ENCODE measurements at regions not wholly inside any gene's neighbourhood (a gene's known extent, or its start where the extent isn't known, plus 50 kb on each side); places are given as distances from the start of the nearest gene placed in this dataset.

DNA sequence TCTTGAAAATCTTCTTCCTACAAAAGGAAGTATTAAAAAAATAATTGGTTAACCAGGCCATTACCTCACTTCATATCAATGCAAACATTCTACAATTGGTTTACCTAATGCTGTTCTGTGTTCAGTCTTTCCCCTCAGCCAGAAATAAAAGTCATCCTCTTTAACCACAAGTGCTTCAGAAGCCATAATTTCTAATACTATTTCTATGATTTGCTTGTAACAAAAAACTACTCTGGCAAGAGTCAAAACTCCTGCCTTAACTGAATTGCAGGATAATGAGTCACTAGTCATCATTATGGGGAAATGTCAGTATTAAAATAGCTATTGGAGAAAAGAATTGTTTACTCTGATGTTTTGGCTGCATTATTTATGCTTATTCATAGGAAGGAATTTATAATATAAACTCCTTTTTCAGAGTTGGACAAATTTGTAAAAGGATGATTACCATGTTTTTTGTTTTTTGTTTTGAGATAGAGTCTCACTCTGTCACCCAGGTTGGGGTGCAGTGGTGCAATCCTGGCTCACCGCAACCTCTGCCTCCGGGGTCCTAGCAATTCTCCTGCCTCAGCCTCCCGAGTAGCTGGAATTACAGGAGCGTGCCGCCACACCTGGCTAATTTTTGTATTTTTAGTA is 55.5 kb upstream of the ODAD2 start:
- TF ChIP-seq, protein P1, sequence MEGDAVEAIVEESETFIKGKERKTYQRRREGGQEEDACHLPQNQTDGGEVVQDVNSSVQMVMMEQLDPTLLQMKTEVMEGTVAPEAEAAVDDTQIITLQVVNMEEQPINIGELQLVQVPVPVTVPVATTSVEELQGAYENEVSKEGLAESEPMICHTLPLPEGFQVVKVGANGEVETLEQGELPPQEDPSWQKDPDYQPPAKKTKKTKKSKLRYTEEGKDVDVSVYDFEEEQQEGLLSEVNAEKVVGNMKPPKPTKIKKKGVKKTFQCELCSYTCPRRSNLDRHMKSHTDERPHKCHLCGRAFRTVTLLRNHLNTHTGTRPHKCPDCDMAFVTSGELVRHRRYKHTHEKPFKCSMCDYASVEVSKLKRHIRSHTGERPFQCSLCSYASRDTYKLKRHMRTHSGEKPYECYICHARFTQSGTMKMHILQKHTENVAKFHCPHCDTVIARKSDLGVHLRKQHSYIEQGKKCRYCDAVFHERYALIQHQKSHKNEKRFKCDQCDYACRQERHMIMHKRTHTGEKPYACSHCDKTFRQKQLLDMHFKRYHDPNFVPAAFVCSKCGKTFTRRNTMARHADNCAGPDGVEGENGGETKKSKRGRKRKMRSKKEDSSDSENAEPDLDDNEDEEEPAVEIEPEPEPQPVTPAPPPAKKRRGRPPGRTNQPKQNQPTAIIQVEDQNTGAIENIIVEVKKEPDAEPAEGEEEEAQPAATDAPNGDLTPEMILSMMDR (IDR thresholded peaks at IDR 0.05), result no peak
- no peak for DNase-seq (ENCODE audit: low spot score)
- peak; percentile 70 for ATAC-seq (ENCODE audit: low FRiP score)

DNA sequence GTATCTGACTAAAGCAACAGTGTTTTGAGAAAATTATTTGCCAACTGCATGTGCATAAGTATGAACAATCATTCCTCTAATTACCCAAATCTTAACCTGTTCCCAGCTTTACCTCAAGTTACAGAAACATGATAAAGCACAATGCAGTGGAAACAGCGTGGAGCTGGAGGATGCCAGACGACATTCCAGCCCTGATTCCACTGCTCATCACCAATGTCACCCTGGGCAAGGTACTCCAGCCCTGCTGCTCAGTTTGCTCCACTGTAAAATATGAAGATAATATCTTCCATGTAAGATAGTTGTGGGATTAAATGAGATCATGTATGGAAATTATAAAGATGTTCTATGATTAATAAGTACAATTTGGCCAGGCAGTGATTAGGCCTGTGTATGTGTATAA is 50.4 kb upstream of the ODAD2 start:
- ATAC-seq (ENCODE audit: low FRiP score) (no peak), DNase-seq (ENCODE audit: low spot score) (no peak)
- TF ChIP-seq, protein P1 (IDR thresholded peaks at IDR 0.05), result no peak
